ENCODE measurements at regions not wholly inside any gene's neighbourhood (a gene's known extent, or its start where the extent isn't known, plus 50 kb on each side); places are given as distances from the start of the nearest gene placed in this dataset.

DNA sequence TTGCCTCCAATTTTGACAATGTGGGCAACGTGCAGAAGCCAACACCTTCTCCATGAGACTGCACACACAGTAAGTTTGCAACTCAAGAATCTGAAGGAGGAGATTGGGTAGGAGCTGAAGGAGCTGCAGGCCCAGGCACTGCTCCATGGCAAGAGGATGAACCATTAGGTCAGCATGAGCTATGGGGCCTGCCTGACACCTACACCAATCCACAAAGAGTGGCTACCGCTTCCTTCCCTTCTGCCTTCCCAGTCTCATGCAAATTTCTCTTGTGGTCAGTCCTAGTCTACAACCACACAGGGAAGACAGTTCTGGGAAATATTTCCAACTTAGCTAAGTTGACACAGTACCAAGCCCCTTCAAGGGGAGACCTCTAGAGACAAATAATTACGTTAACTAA, 142.0 kb upstream of the ADO start:
- H3K4me1 ChIP-seq = no peaks in the 10 kb centered on the region
- intact Hi-C loops (cut with DNase I) = no loop called here
- no peak overlapping the region for H3K4me3 ChIP-seq
- TF ChIP-seq POLR2A (IDR thresholded peaks at IDR 0.05) (no peak), POLR2AphosphoS5 (IDR thresholded peaks at IDR 0.05; ENCODE audit: insufficient read depth in 1 of 2, low read depth in 1 of 2) (no peak)
- TF ChIP-seq, protein P1, sequence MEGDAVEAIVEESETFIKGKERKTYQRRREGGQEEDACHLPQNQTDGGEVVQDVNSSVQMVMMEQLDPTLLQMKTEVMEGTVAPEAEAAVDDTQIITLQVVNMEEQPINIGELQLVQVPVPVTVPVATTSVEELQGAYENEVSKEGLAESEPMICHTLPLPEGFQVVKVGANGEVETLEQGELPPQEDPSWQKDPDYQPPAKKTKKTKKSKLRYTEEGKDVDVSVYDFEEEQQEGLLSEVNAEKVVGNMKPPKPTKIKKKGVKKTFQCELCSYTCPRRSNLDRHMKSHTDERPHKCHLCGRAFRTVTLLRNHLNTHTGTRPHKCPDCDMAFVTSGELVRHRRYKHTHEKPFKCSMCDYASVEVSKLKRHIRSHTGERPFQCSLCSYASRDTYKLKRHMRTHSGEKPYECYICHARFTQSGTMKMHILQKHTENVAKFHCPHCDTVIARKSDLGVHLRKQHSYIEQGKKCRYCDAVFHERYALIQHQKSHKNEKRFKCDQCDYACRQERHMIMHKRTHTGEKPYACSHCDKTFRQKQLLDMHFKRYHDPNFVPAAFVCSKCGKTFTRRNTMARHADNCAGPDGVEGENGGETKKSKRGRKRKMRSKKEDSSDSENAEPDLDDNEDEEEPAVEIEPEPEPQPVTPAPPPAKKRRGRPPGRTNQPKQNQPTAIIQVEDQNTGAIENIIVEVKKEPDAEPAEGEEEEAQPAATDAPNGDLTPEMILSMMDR (IDR thresholded peaks at IDR 0.05) = no peak
- no peaks in the 10 kb centered on the region for H3K36me3 ChIP-seq
- H3K27ac ChIP-seq = no peak overlapping the region
- no peak for DNase-seq (ENCODE audit: extremely low spot score in 2 of 2)
- H3K27me3 ChIP-seq = no peaks in the 10 kb centered on the region
- H3K9me3 ChIP-seq = no peaks in the 10 kb centered on the region

DNA sequence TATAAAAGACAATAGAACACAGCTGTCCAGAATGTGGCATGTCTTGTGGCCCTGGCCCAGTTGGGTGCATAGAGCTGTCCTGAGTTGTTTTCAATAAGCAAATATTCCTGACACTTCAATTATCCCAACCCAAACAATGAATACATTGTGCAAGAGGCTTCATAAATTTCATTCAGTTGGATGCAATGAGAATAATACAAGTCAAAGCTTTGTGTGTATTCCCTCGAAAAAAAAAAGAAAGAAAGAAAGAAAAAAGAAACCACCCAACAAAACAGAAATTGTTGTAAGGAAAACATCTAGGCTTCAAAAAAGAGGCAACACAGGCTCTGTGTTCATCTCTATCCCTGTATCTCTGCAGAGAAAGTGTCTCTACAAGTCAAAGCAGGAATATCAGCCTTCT, 138.7 kb upstream of the ADO start:
- Histone ChIP-seq H3K27me3 (no peaks in the 10 kb centered on the region), H3K27ac (no peak overlapping the region), H3K4me3 (no peak overlapping the region), H3K4me1 (no peaks in the 10 kb centered on the region), H3K9me3 (no peaks in the 10 kb centered on the region), H3K36me3 (no peaks in the 10 kb centered on the region)
- TF ChIP-seq POLR2AphosphoS5 (IDR thresholded peaks at IDR 0.05; ENCODE audit: insufficient read depth in 1 of 2, low read depth in 1 of 2) = no peak
- TF ChIP-seq, protein P1 (IDR thresholded peaks at IDR 0.05) = no peak
- TF ChIP-seq POLR2A (IDR thresholded peaks at IDR 0.05) = no peak
- intact Hi-C loops (cut with DNase I) = no loop called here
- DNase-seq (ENCODE audit: extremely low spot score in 2 of 2) = no peak

DNA sequence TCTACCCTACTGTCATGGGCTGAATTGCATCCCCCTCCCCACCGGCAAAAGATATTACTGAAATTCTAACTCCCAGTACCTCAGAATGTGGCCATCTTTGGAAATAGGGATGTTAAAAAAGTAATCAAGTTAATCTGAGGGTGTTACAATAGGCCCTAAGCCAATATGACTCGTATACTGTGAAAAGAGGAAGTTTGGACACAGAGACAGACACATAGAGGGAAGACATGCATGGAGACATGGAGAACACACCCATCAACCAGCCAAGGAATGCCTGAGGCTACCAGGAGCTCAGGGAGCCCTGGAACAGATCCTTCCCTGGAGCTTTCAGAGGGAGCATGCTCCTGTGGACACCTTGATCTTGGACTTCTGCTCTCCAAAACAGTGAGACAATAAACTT, 138.2 kb upstream of the ADO start:
- intact Hi-C loops (cut with DNase I) = no loop called here
- no peak overlapping the region for H3K4me3 ChIP-seq
- no peak for DNase-seq (ENCODE audit: extremely low spot score in 2 of 2)
- TF ChIP-seq, protein P1 (IDR thresholded peaks at IDR 0.05) = no peak
- TF ChIP-seq POLR2A (IDR thresholded peaks at IDR 0.05) (no peak), POLR2AphosphoS5 (IDR thresholded peaks at IDR 0.05; ENCODE audit: insufficient read depth in 1 of 2, low read depth in 1 of 2) (no peak)
- no peaks in the 10 kb centered on the region for H3K27me3 ChIP-seq
- H3K4me1 ChIP-seq = no peaks in the 10 kb centered on the region
- no peak overlapping the region for H3K27ac ChIP-seq
- no peaks in the 10 kb centered on the region for H3K9me3 ChIP-seq
- no peaks in the 10 kb centered on the region for H3K36me3 ChIP-seq

DNA sequence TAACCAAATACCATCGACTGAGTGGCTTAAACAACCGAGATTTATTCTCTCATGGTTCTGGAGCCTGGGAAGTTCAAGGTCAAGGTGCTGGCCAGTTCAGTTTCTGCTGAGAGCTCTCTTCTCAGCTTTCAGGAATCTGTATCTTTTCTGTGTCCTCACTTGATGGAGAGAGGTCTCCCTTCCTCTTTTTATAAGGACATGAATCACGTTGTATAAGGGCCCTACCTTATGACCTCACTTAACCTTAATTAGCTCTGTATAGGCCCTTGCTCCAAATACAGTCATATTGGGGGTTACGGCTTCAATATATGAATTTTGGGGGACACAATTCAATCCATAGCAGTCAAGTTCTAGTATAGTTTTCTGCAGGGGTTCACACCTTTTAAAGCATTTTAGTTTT, 135.2 kb upstream of the ADO start:
- no peak overlapping the region for H3K27ac ChIP-seq
- no peaks in the 10 kb centered on the region for H3K4me1 ChIP-seq
- H3K36me3 ChIP-seq = no peaks in the 10 kb centered on the region
- H3K4me3 ChIP-seq = no peak overlapping the region
- H3K9me3 ChIP-seq = no peaks in the 10 kb centered on the region
- H3K27me3 ChIP-seq = no peaks in the 10 kb centered on the region
- DNase-seq (ENCODE audit: extremely low spot score in 2 of 2) = no peak
- intact Hi-C loops (cut with DNase I) = no loop called here
- no peak for TF ChIP-seq POLR2AphosphoS5 (IDR thresholded peaks at IDR 0.05; ENCODE audit: insufficient read depth in 1 of 2, low read depth in 1 of 2)
- TF ChIP-seq, protein P1 (IDR thresholded peaks at IDR 0.05) = no peak
- TF ChIP-seq POLR2A (IDR thresholded peaks at IDR 0.05) = no peak

DNA sequence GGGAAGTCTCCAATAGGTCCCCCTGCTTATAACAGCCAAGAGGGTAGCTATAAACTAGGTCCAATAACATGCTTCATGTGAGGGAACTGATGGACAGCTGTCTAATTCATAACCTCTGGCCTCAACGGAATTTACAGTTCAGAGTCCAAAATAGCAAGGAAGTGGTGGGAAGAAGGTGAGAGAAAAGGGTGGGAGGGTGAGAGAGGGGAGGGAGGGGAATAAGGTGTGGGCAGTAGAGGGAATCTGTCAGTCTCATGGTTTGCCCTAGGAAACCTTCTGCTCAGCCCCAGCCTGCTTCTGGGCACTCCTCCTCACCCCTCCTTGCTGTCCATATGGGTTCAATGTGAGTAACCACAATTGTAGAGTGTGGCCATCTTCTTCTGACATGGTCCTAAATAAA, 133.4 kb upstream of the ADO start:
- H3K4me1 ChIP-seq = no peaks in the 10 kb centered on the region
- no peaks in the 10 kb centered on the region for H3K27me3 ChIP-seq
- H3K4me3 ChIP-seq = no peak overlapping the region
- no peak for DNase-seq (ENCODE audit: extremely low spot score in 2 of 2)
- H3K9me3 ChIP-seq = no peaks in the 10 kb centered on the region
- no peak overlapping the region for H3K27ac ChIP-seq
- TF ChIP-seq POLR2A (IDR thresholded peaks at IDR 0.05) (no peak), POLR2AphosphoS5 (IDR thresholded peaks at IDR 0.05; ENCODE audit: insufficient read depth in 1 of 2, low read depth in 1 of 2) (no peak)
- TF ChIP-seq, protein P1 (IDR thresholded peaks at IDR 0.05) = no peak
- H3K36me3 ChIP-seq = no peaks in the 10 kb centered on the region
- intact Hi-C loops (cut with DNase I) = no loop called here
